ENCODE measurements at regions not wholly inside any gene's neighbourhood (a gene's known extent, or its start where the extent isn't known, plus 50 kb on each side); places are given as distances from the start of the nearest gene placed in this dataset.

DNA sequence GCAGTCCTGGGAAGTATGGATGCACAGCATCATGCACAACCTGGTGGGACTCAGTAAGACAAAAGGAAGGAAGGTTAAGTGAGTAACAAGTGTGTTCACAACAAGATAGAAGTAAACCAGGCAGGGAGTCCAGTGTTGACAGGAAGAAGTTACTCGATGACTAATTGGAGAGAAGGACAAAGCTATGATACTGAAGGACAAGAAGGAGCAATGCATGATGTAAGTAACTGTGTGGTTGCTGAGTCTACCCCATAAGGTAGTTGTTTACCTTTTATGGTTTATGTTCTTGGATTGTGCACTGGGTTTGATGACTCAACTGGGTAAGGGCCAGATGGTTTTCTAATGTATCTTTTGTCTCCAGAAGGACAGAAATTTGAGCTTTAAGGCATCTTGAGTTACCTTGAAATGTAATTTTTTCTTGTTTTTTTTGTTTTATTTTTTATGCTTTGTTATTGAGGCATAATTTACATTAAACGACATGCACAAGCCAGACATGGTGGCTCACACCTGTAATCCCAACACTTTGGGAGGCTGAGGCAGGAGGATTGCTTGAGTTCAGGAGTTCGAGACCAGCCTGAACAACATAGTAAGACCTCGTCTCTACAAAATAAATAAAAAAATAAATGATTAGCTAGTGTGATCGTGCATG is 89.2 kb upstream of the CAST start:
- no peak for DNase-seq
- H3K4me1 ChIP-seq, result no peaks in the 10 kb centered on the region
- Mint-ChIP-seq H3K4me3 (ENCODE audit: unreplicated experiment) (no peak overlapping the region), H3K27ac (ENCODE audit: unreplicated experiment) (no peak overlapping the region), H3K36me3 (ENCODE audit: insufficient read depth, unreplicated experiment) (no peaks in the 10 kb centered on the region), H3K4me1 (ENCODE audit: low read depth, unreplicated experiment) (no peaks in the 10 kb centered on the region), H3K27me3 (ENCODE audit: insufficient read depth, unreplicated experiment) (peaks cover 13% of the 10 kb centered on the region), H3K9me3 (ENCODE audit: unreplicated experiment) (peaks cover 8% of the 10 kb centered on the region)
- no peak overlapping the region for H3K4me3 ChIP-seq (ENCODE audit: low read depth, low read length)
- H3K36me3 ChIP-seq (ENCODE audit: control insufficient read depth, insufficient read depth, low read length), result no peaks in the 10 kb centered on the region
- intact Hi-C loops (cut with micrococcal nuclease; ENCODE audit: unreplicated experiment), result no loop called here
- H3K27me3 ChIP-seq (replicated peaks; ENCODE audit: control insufficient read depth, insufficient read depth, low read length), result no peaks in the 10 kb centered on the region
- no peak for TF ChIP-seq CTCF (IDR thresholded peaks at IDR 0.05; ENCODE audit: insufficient read depth in 1 of 2, low read depth in 1 of 2, low read length in 1 of 2, severe bottlenecking in 1 of 2, unreplicated experiment in 1 of 2)
- CTCF ChIA-PET, result no interaction called here
- BruUV-seq (replicated peaks), result no TSS peak
- POLR2A ChIA-PET, result no interaction called here
- no peaks in the 10 kb centered on the region for H3K9me3 ChIP-seq

DNA sequence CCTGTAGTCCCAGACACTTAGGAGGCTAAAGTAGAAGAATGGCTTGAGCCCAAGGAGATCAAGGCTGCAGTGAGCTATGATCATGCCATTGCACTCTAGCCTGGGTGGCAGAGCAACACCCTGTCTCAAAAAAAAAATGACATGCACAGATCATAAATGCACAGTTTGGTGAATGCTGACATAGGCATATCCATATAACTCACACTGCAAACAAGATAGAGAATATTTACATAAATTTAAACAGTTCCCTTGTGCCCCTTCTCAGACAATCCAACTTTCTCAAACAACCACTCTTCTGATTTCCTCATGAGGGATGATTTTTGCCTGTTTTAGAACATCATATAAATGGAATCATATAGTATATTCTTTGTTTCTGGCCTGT is 88.7 kb upstream of the CAST start:
- intact Hi-C loops (cut with micrococcal nuclease; ENCODE audit: unreplicated experiment), result no loop called here
- Mint-ChIP-seq H3K27ac (ENCODE audit: unreplicated experiment) (no peak overlapping the region), H3K4me3 (ENCODE audit: unreplicated experiment) (no peak overlapping the region), H3K36me3 (ENCODE audit: insufficient read depth, unreplicated experiment) (no peaks in the 10 kb centered on the region), H3K9me3 (ENCODE audit: unreplicated experiment) (peaks cover 8% of the 10 kb centered on the region), H3K27me3 (ENCODE audit: insufficient read depth, unreplicated experiment) (peaks cover 15% of the 10 kb centered on the region), H3K4me1 (ENCODE audit: low read depth, unreplicated experiment) (no peaks in the 10 kb centered on the region)
- ChIA-PET POLR2A (no interaction called here), CTCF (no interaction called here)
- no peak for TF ChIP-seq CTCF (IDR thresholded peaks at IDR 0.05; ENCODE audit: insufficient read depth in 1 of 2, low read depth in 1 of 2, low read length in 1 of 2, severe bottlenecking in 1 of 2, unreplicated experiment in 1 of 2)
- DNase-seq, result no peak
- no TSS peak for BruUV-seq (replicated peaks)
- no peak overlapping the region for H3K4me3 ChIP-seq (ENCODE audit: low read depth, low read length)
- H3K4me1 ChIP-seq, result no peaks in the 10 kb centered on the region
- no peaks in the 10 kb centered on the region for H3K27me3 ChIP-seq (replicated peaks; ENCODE audit: control insufficient read depth, insufficient read depth, low read length)
- no peaks in the 10 kb centered on the region for H3K36me3 ChIP-seq (ENCODE audit: control insufficient read depth, insufficient read depth, low read length)
- no peaks in the 10 kb centered on the region for H3K9me3 ChIP-seq

DNA sequence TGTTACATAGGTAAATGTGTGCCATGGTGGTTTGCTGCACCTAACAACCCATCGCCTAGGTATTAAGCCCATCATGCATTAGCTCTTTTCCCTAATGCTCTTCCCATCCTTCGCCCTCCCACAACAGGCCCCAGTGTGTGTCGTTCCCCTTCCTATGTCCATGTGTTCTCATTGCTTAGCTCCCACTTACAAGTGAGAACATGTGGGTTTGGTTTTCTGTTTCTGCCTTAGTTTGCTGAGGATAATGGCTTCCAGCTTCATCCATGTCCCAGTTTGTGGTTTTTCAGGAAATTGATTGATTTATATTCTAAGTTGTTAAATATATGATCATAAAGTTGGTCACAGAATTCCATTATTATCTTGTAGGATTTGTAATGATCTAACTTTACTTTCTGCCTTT is 85.3 kb upstream of the CAST start:
- ChIA-PET CTCF (no interaction called here), POLR2A (no interaction called here)
- no peaks in the 10 kb centered on the region for H3K36me3 Mint-ChIP-seq (ENCODE audit: insufficient read depth, unreplicated experiment)
- no peaks in the 10 kb centered on the region for H3K36me3 ChIP-seq (ENCODE audit: control insufficient read depth, insufficient read depth, low read length)
- H3K27ac Mint-ChIP-seq (ENCODE audit: unreplicated experiment), result no peak overlapping the region
- no peaks in the 10 kb centered on the region for H3K9me3 ChIP-seq
- BruUV-seq (replicated peaks), result no TSS peak
- H3K9me3 Mint-ChIP-seq (ENCODE audit: unreplicated experiment), result peaks cover 8% of the 10 kb centered on the region
- H3K4me1 ChIP-seq, result no peaks in the 10 kb centered on the region
- intact Hi-C loops (cut with micrococcal nuclease; ENCODE audit: unreplicated experiment), result no loop called here
- TF ChIP-seq CTCF (IDR thresholded peaks at IDR 0.05; ENCODE audit: insufficient read depth in 1 of 2, low read depth in 1 of 2, low read length in 1 of 2, severe bottlenecking in 1 of 2, unreplicated experiment in 1 of 2), result no peak
- DNase-seq, result no peak
- H3K4me3 ChIP-seq (ENCODE audit: low read depth, low read length), result no peak overlapping the region
- H3K4me3 Mint-ChIP-seq (ENCODE audit: unreplicated experiment), result no peak overlapping the region
- no peaks in the 10 kb centered on the region for H3K27me3 ChIP-seq (replicated peaks; ENCODE audit: control insufficient read depth, insufficient read depth, low read length)
- peaks cover 5% of the 10 kb centered on the region for H3K27me3 Mint-ChIP-seq (ENCODE audit: insufficient read depth, unreplicated experiment)
- H3K4me1 Mint-ChIP-seq (ENCODE audit: low read depth, unreplicated experiment), result no peaks in the 10 kb centered on the region
